GM23338 (cell line): ENCODE measurements at regions not wholly inside any gene's neighbourhood (a gene's known extent, or its start where the extent isn't known, plus 50 kb on each side); places are given as distances from the start of the nearest gene placed in this dataset.

ENCODE experiments used
- EZH2 ChIP-seq: fragments of 200-600 bp; sonication (generic); IDR thresholded peaks from one replicate; pipeline ENCODE4 v1.8.0; 2017; ENCODE audit warnings: antibody characterized with exemption, mild to moderate bottlenecking, low read depth; ENCODE audit not compliant: unreplicated experiment
- EZH2phosphoT487 ChIP-seq: fragments of 200-600 bp; sonication (generic); IDR thresholded peaks from one replicate; pipeline ENCODE4 v1.8.1; 2018; ENCODE audit warnings: antibody characterized with exemption; ENCODE audit not compliant: unreplicated experiment
- NANOG ChIP-seq: IDR thresholded peaks from 2 replicates; pipeline ENCODE4 v1.6.1; 2016; ENCODE audit warnings: antibody characterized with exemption, borderline replicate concordance
- POLR2AphosphoS5 ChIP-seq: IDR thresholded peaks from 2 replicates; pipeline ENCODE4 v1.6.1; 2016; ENCODE audit warnings: antibody characterized with exemption, low read depth
- STAT1 ChIP-seq: IDR thresholded peaks from one replicate; pipeline ENCODE4 v1.6.1; 2016; ENCODE audit warnings: antibody characterized with exemption; ENCODE audit not compliant: unreplicated experiment
- TF ChIP-seq, protein P1 (sequence below), 2 experiments: fragments of 200-600 bp in 1 of 2; sonication (generic) in 1 of 2; conservative IDR thresholded peaks; 2 replicates each; pipeline versions ENCODE4 v1.5.1 to v1.6.1; 2016 to 2017; ENCODE audit warnings: antibody characterized with exemption in 2 of 2, low read depth in 2 of 2, mild to moderate bottlenecking in 2 of 2, moderate library complexity in 1 of 2
- TF ChIP-seq, protein P2 (sequence below): IDR thresholded peaks from one replicate; pipeline ENCODE4 v1.6.1; 2018; ENCODE audit warnings: antibody characterized with exemption; ENCODE audit not compliant: unreplicated experiment

DNA sequence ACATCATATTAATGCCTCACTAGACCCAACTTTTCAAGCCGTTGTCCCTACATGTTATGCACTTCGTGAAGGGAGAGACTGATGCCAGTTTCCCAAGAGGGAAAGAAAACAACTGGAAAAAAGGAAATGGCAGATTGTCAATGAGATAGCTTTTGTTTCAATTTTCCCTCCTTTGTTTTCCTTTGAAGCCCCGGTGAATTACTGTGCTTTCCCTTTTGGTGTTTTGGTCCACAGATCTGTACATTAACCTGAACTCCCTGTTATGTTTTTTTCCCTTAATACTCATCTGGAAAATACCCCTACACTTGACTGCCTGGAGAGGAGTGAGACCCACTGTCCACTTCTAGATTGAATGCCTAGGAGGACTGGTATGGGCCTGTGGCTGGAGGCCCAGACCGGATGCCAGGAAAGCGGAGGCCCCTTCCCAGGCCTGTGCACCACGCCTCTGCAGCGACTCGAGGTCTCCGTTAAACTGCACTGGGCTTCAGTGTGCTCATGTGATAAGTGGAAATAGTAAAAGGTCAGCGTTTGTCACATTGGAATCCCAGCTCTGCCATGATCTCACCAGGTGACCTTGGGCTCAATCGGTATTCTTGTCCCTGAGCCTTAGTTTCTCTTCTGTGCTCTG, 106.4 kb downstream of the GATA6 start:
- TF ChIP-seq, protein P1, sequence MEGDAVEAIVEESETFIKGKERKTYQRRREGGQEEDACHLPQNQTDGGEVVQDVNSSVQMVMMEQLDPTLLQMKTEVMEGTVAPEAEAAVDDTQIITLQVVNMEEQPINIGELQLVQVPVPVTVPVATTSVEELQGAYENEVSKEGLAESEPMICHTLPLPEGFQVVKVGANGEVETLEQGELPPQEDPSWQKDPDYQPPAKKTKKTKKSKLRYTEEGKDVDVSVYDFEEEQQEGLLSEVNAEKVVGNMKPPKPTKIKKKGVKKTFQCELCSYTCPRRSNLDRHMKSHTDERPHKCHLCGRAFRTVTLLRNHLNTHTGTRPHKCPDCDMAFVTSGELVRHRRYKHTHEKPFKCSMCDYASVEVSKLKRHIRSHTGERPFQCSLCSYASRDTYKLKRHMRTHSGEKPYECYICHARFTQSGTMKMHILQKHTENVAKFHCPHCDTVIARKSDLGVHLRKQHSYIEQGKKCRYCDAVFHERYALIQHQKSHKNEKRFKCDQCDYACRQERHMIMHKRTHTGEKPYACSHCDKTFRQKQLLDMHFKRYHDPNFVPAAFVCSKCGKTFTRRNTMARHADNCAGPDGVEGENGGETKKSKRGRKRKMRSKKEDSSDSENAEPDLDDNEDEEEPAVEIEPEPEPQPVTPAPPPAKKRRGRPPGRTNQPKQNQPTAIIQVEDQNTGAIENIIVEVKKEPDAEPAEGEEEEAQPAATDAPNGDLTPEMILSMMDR (conservative IDR thresholded peaks at IDR 0.05; ENCODE audit: low read depth in 2 of 2): no peak
- no peak for TF ChIP-seq EZH2
- no peak for TF ChIP-seq STAT1
- TF ChIP-seq, protein P2, sequence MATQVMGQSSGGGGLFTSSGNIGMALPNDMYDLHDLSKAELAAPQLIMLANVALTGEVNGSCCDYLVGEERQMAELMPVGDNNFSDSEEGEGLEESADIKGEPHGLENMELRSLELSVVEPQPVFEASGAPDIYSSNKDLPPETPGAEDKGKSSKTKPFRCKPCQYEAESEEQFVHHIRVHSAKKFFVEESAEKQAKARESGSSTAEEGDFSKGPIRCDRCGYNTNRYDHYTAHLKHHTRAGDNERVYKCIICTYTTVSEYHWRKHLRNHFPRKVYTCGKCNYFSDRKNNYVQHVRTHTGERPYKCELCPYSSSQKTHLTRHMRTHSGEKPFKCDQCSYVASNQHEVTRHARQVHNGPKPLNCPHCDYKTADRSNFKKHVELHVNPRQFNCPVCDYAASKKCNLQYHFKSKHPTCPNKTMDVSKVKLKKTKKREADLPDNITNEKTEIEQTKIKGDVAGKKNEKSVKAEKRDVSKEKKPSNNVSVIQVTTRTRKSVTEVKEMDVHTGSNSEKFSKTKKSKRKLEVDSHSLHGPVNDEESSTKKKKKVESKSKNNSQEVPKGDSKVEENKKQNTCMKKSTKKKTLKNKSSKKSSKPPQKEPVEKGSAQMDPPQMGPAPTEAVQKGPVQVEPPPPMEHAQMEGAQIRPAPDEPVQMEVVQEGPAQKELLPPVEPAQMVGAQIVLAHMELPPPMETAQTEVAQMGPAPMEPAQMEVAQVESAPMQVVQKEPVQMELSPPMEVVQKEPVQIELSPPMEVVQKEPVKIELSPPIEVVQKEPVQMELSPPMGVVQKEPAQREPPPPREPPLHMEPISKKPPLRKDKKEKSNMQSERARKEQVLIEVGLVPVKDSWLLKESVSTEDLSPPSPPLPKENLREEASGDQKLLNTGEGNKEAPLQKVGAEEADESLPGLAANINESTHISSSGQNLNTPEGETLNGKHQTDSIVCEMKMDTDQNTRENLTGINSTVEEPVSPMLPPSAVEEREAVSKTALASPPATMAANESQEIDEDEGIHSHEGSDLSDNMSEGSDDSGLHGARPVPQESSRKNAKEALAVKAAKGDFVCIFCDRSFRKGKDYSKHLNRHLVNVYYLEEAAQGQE: no peak
- TF ChIP-seq EZH2phosphoT487: no peak
- no peak for TF ChIP-seq POLR2AphosphoS5
- no peak for TF ChIP-seq NANOG
